ENCODE measurements at regions not wholly inside any gene's neighbourhood (a gene's known extent, or its start where the extent isn't known, plus 50 kb on each side); places are given as distances from the start of the nearest gene placed in this dataset.

GRCh38 chr13:91219201-91219600 is 128.3 kb upstream of the MIR17HG start:
- Histone ChIP-seq H3K4me3 (no peak overlapping the region), H3K27ac (no peak overlapping the region), H3K4me1 (no peaks in the 10 kb centered on the region), H3K27me3 (no peaks in the 10 kb centered on the region), H3K36me3 (no peaks in the 10 kb centered on the region), H3K9me3 (no peaks in the 10 kb centered on the region)
- no peak for DNase-seq (ENCODE audit: low spot score in 2 of 2)
- TF ChIP-seq POLR2AphosphoS5 (IDR thresholded peaks at IDR 0.05) (no peak), POLR2A (IDR thresholded peaks at IDR 0.05) (no peak)
- TF ChIP-seq, protein P1, sequence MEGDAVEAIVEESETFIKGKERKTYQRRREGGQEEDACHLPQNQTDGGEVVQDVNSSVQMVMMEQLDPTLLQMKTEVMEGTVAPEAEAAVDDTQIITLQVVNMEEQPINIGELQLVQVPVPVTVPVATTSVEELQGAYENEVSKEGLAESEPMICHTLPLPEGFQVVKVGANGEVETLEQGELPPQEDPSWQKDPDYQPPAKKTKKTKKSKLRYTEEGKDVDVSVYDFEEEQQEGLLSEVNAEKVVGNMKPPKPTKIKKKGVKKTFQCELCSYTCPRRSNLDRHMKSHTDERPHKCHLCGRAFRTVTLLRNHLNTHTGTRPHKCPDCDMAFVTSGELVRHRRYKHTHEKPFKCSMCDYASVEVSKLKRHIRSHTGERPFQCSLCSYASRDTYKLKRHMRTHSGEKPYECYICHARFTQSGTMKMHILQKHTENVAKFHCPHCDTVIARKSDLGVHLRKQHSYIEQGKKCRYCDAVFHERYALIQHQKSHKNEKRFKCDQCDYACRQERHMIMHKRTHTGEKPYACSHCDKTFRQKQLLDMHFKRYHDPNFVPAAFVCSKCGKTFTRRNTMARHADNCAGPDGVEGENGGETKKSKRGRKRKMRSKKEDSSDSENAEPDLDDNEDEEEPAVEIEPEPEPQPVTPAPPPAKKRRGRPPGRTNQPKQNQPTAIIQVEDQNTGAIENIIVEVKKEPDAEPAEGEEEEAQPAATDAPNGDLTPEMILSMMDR (IDR thresholded peaks at IDR 0.05), result no peak
- intact Hi-C loops (cut with DNase I; ENCODE audit: low total_unique reads), result no loop called here

GRCh38 chr13:91220872-91221271 is 126.6 kb upstream of the MIR17HG start:
- Histone ChIP-seq H3K27ac (no peak overlapping the region), H3K4me1 (no peaks in the 10 kb centered on the region), H3K9me3 (no peaks in the 10 kb centered on the region), H3K4me3 (no peak overlapping the region), H3K36me3 (no peaks in the 10 kb centered on the region), H3K27me3 (no peaks in the 10 kb centered on the region)
- intact Hi-C loops (cut with DNase I; ENCODE audit: low total_unique reads), result no loop called here
- TF ChIP-seq, protein P1 (IDR thresholded peaks at IDR 0.05), result no peak
- TF ChIP-seq POLR2A (IDR thresholded peaks at IDR 0.05), result no peak
- TF ChIP-seq POLR2AphosphoS5 (IDR thresholded peaks at IDR 0.05), result no peak
- DNase-seq (ENCODE audit: low spot score in 2 of 2), result no peak

DNA sequence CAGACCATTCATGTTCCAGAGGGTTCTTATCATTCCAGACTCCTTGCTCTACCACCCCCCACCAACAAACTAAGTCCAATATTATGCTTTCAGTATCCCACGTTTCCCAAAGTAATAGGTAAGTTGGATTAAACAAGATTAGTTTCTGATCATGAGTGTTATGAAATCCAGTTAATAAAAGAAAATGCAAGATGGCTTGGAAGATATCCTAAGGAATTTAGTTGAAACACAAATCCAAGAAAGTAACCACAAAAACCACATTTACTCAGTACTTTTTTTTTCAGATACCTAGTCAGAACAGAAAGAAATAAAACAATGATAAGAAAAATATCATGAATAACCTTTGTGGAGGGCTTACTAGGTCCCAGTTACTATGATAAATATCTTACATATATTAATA is 119.4 kb upstream of the MIR17HG start:
- Histone ChIP-seq H3K36me3 (no peaks in the 10 kb centered on the region), H3K4me1 (no peaks in the 10 kb centered on the region), H3K27me3 (no peaks in the 10 kb centered on the region), H3K27ac (no peak overlapping the region), H3K4me3 (no peak overlapping the region), H3K9me3 (no peaks in the 10 kb centered on the region)
- DNase-seq (ENCODE audit: low spot score in 2 of 2), result no peak
- intact Hi-C loops (cut with DNase I; ENCODE audit: low total_unique reads), result no loop called here
- TF ChIP-seq POLR2A (IDR thresholded peaks at IDR 0.05) (no peak), POLR2AphosphoS5 (IDR thresholded peaks at IDR 0.05) (no peak)
- TF ChIP-seq, protein P1 (IDR thresholded peaks at IDR 0.05), result no peak

DNA sequence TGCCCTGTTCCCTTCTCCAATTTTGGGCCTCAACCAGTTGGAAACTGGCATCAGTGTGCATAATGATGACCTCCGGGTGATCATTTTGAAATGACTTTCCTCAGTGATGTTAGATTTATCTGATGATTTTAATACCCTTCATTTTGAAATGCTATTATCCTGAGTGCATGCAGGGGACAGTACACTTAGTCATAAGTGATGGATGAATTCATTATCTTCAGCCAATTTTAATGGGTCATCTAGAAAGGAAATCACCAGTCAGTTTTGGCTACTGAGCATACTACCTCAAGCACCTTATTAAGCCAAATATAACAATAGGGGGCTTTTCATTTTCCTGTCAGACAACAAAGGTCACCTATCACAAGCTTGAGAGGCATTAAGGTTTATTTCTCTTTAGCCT is 118.5 kb upstream of the MIR17HG start:
- Histone ChIP-seq H3K4me1 (no peaks in the 10 kb centered on the region), H3K27ac (no peak overlapping the region), H3K27me3 (no peaks in the 10 kb centered on the region), H3K4me3 (no peak overlapping the region), H3K9me3 (no peaks in the 10 kb centered on the region), H3K36me3 (no peaks in the 10 kb centered on the region)
- no peak for DNase-seq (ENCODE audit: low spot score in 2 of 2)
- TF ChIP-seq, protein P1 (IDR thresholded peaks at IDR 0.05), result no peak
- no peak for TF ChIP-seq POLR2AphosphoS5 (IDR thresholded peaks at IDR 0.05)
- TF ChIP-seq POLR2A (IDR thresholded peaks at IDR 0.05), result no peak
- intact Hi-C loops (cut with DNase I; ENCODE audit: low total_unique reads), result no loop called here

GRCh38 chr13:91232716-91233115 is 114.8 kb upstream of the MIR17HG start:
- Histone ChIP-seq H3K9me3 (no peaks in the 10 kb centered on the region), H3K27ac (no peak overlapping the region), H3K4me1 (no peaks in the 10 kb centered on the region), H3K27me3 (no peaks in the 10 kb centered on the region), H3K4me3 (no peak overlapping the region), H3K36me3 (no peaks in the 10 kb centered on the region)
- no peak for TF ChIP-seq POLR2A (IDR thresholded peaks at IDR 0.05)
- TF ChIP-seq, protein P1 (IDR thresholded peaks at IDR 0.05), result no peak
- TF ChIP-seq POLR2AphosphoS5 (IDR thresholded peaks at IDR 0.05), result no peak
- intact Hi-C loops (cut with DNase I; ENCODE audit: low total_unique reads), result no loop called here
- DNase-seq (ENCODE audit: low spot score in 2 of 2), result no peak
